ENCODE measurements at regions not wholly inside any gene's neighbourhood (a gene's known extent, or its start where the extent isn't known, plus 50 kb on each side); places are given as distances from the start of the nearest gene placed in this dataset.

GRCh38 chr2:81551040-81551634, 1246.6 kb upstream of the LRRTM1 start:
- no peak overlapping the region for H3K4me3 Mint-ChIP-seq
- H3K27ac Mint-ChIP-seq = no peak overlapping the region
- peaks cover 8 to 12% of the 10 kb centered on the region in 2 donors for H3K9me3 Mint-ChIP-seq
- H3K36me3 Mint-ChIP-seq (ENCODE audit: insufficient read depth in 2 of 2) = no peaks in the 10 kb centered on the region
- no peaks in the 10 kb centered on the region for H3K27me3 Mint-ChIP-seq (ENCODE audit: low read depth)
- DNase-seq = no peak
- ATAC-seq (replicated peaks in 1 of 2) = no peak
- H3K4me1 Mint-ChIP-seq (ENCODE audit: low read depth) = no peaks in the 10 kb centered on the region

- Mint-ChIP-seq H3K27me3 (ENCODE audit: low read depth) (no peaks in the 10 kb centered on the region), H3K4me3 (no peak overlapping the region), H3K27ac (no peak overlapping the region), H3K36me3 (ENCODE audit: insufficient read depth in 2 of 2) (no peaks in the 10 kb centered on the region), H3K9me3 (peaks cover 8 to 12% of the 10 kb centered on the region in 2 donors), H3K4me1 (ENCODE audit: low read depth) (no peaks in the 10 kb centered on the region)
- DNase-seq (no peak), ATAC-seq (replicated peaks in 1 of 2) (no peak)
These were observed 1245.7 kb upstream of the LRRTM1 start for GRCh38 chr2:81550277-81550676.

- no peak for DNase-seq
- Mint-ChIP-seq H3K36me3 (ENCODE audit: insufficient read depth in 2 of 2) (no peaks in the 10 kb centered on the region), H3K4me1 (ENCODE audit: low read depth) (no peaks in the 10 kb centered on the region), H3K27ac (no peak overlapping the region), H3K27me3 (ENCODE audit: low read depth) (no peaks in the 10 kb centered on the region), H3K9me3 (peaks cover 8 to 12% of the 10 kb centered on the region in 2 donors), H3K4me3 (no peak overlapping the region)
- ATAC-seq (replicated peaks in 1 of 2) = no peak
These were observed 1245.1 kb upstream of the LRRTM1 start for GRCh38 chr2:81549646-81550045.

GRCh38 chr2:81545626-81546025, 1241.1 kb upstream of the LRRTM1 start:
- Mint-ChIP-seq H3K36me3 (ENCODE audit: insufficient read depth in 2 of 2) (no peaks in the 10 kb centered on the region), H3K4me3 (no peak overlapping the region), H3K9me3 (peaks cover 0 to 2% of the 10 kb centered on the region in 2 donors), H3K4me1 (ENCODE audit: low read depth) (no peaks in the 10 kb centered on the region), H3K27me3 (ENCODE audit: low read depth) (no peaks in the 10 kb centered on the region), H3K27ac (no peak overlapping the region)
- DNase-seq (no peak), ATAC-seq (replicated peaks in 1 of 2) (no peak)

- DNase-seq (no peak), ATAC-seq (replicated peaks in 1 of 2) (no peak)
- H3K9me3 Mint-ChIP-seq = peaks cover 2 to 4% of the 10 kb centered on the region in 2 donors
- no peak overlapping the region for H3K4me3 Mint-ChIP-seq
- H3K27ac Mint-ChIP-seq = no peak overlapping the region
- H3K4me1 Mint-ChIP-seq (ENCODE audit: low read depth) = no peaks in the 10 kb centered on the region
- no peaks in the 10 kb centered on the region for H3K36me3 Mint-ChIP-seq (ENCODE audit: insufficient read depth in 2 of 2)
- H3K27me3 Mint-ChIP-seq (ENCODE audit: low read depth) = no peaks in the 10 kb centered on the region
These were observed 1237.6 kb upstream of the LRRTM1 start for GRCh38 chr2:81542119-81542518.

- Mint-ChIP-seq H3K36me3 (ENCODE audit: insufficient read depth in 2 of 2) (peaks cover 0 to 4% of the 10 kb centered on the region in 2 donors), H3K4me1 (ENCODE audit: low read depth) (no peaks in the 10 kb centered on the region), H3K9me3 (peaks cover 13 to 15% of the 10 kb centered on the region in 2 donors), H3K4me3 (no peak overlapping the region), H3K27me3 (ENCODE audit: low read depth) (no peaks in the 10 kb centered on the region), H3K27ac (no peak overlapping the region)
- DNase-seq (no peak), ATAC-seq (replicated peaks in 1 of 2) (no peak)
These were observed 1225.4 kb upstream of the LRRTM1 start for GRCh38 chr2:81529944-81530343.

- Mint-ChIP-seq H3K27ac (no peak overlapping the region), H3K4me1 (ENCODE audit: low read depth) (no peaks in the 10 kb centered on the region), H3K9me3 (peaks cover 18 to 20% of the 10 kb centered on the region in 2 donors), H3K4me3 (no peak overlapping the region), H3K27me3 (ENCODE audit: low read depth) (no peaks in the 10 kb centered on the region), H3K36me3 (ENCODE audit: insufficient read depth in 2 of 2) (peaks cover 0 to 4% of the 10 kb centered on the region in 2 donors)
- ATAC-seq (replicated peaks in 1 of 2) (no peak), DNase-seq (no peak)
These were observed 1224.4 kb upstream of the LRRTM1 start for GRCh38 chr2:81528852-81529480.

GRCh38 chr2:81523344-81523743, 1218.8 kb upstream of the LRRTM1 start:
- H3K9me3 Mint-ChIP-seq = peaks cover 16% of the 10 kb centered on the region in 2 donors
- DNase-seq (no peak), ATAC-seq (replicated peaks in 1 of 2) (no peak)
- H3K36me3 Mint-ChIP-seq (ENCODE audit: insufficient read depth in 2 of 2) = peaks cover 0 to 5% of the 10 kb centered on the region in 2 donors
- H3K4me1 Mint-ChIP-seq (ENCODE audit: low read depth) = no peaks in the 10 kb centered on the region
- no peaks in the 10 kb centered on the region for H3K27me3 Mint-ChIP-seq (ENCODE audit: low read depth)
- H3K27ac Mint-ChIP-seq = no peak overlapping the region
- H3K4me3 Mint-ChIP-seq = no peak overlapping the region

- Mint-ChIP-seq H3K4me1 (ENCODE audit: low read depth) (no peaks in the 10 kb centered on the region), H3K27me3 (ENCODE audit: low read depth) (no peaks in the 10 kb centered on the region), H3K27ac (no peak overlapping the region), H3K4me3 (no peak overlapping the region), H3K36me3 (ENCODE audit: insufficient read depth in 2 of 2) (no peaks in the 10 kb centered on the region), H3K9me3 (peaks cover 7% of the 10 kb centered on the region in 2 donors)
- ATAC-seq (replicated peaks in 1 of 2) (no peak), DNase-seq (no peak)
These were observed 1208.8 kb upstream of the LRRTM1 start for GRCh38 chr2:81513328-81513727.

- no peak overlapping the region for H3K4me3 Mint-ChIP-seq
- H3K9me3 Mint-ChIP-seq = peaks cover 8 to 11% of the 10 kb centered on the region in 2 donors
- H3K27me3 Mint-ChIP-seq (ENCODE audit: low read depth) = no peaks in the 10 kb centered on the region
- no peak overlapping the region for H3K27ac Mint-ChIP-seq
- no peaks in the 10 kb centered on the region for H3K4me1 Mint-ChIP-seq (ENCODE audit: low read depth)
- no peak for DNase-seq
- no peak for ATAC-seq (replicated peaks in 1 of 2)
- no peaks in the 10 kb centered on the region for H3K36me3 Mint-ChIP-seq (ENCODE audit: insufficient read depth in 2 of 2)
These were observed 1201.0 kb upstream of the LRRTM1 start for GRCh38 chr2:81505586-81505985.

- Mint-ChIP-seq H3K4me1 (ENCODE audit: low read depth) (no peaks in the 10 kb centered on the region), H3K27me3 (ENCODE audit: low read depth) (no peaks in the 10 kb centered on the region), H3K36me3 (ENCODE audit: insufficient read depth in 2 of 2) (peaks cover 0 to 4% of the 10 kb centered on the region in 2 donors), H3K27ac (no peak overlapping the region), H3K9me3 (peaks cover 17 to 18% of the 10 kb centered on the region in 2 donors), H3K4me3 (no peak overlapping the region)
- ATAC-seq (replicated peaks in 1 of 2) (no peak), DNase-seq (no peak)
These were observed 1191.0 kb upstream of the LRRTM1 start for GRCh38 chr2:81495556-81495955.

- Mint-ChIP-seq H3K27ac (no peak overlapping the region), H3K27me3 (ENCODE audit: low read depth) (no peaks in the 10 kb centered on the region), H3K4me1 (ENCODE audit: low read depth) (no peaks in the 10 kb centered on the region), H3K36me3 (ENCODE audit: insufficient read depth in 2 of 2) (no peaks in the 10 kb centered on the region), H3K4me3 (no peak overlapping the region), H3K9me3 (peaks cover 5% of the 10 kb centered on the region in 2 donors)
- ATAC-seq (replicated peaks in 1 of 2) = no peak
- no peak for DNase-seq
These were observed 1178.7 kb upstream of the LRRTM1 start for GRCh38 chr2:81483254-81483653.

- no peaks in the 10 kb centered on the region for H3K4me1 Mint-ChIP-seq (ENCODE audit: low read depth)
- peaks cover 6 to 7% of the 10 kb centered on the region in 2 donors for H3K9me3 Mint-ChIP-seq
- ATAC-seq (replicated peaks in 1 of 2) (no peak), DNase-seq (no peak)
- no peak overlapping the region for H3K27ac Mint-ChIP-seq
- H3K27me3 Mint-ChIP-seq (ENCODE audit: low read depth) = no peaks in the 10 kb centered on the region
- no peak overlapping the region for H3K4me3 Mint-ChIP-seq
- H3K36me3 Mint-ChIP-seq (ENCODE audit: insufficient read depth in 2 of 2) = peaks cover 0 to 2% of the 10 kb centered on the region in 2 donors
These were observed 1177.4 kb upstream of the LRRTM1 start for GRCh38 chr2:81481994-81482368.
